Adipocyte (in vitro differentiated cells): ENCODE measurements at regions not wholly inside any gene's neighbourhood (a gene's known extent, or its start where the extent isn't known, plus 50 kb on each side); places are given as distances from the start of the nearest gene placed in this dataset.
"Not testable (repeated sequence)": the region's sequence is repeated elsewhere in the genome, so short reads cannot be mapped to it uniquely, and the experiment has no call there.

Experiments
- DNase-seq: peaks from one replicate; pipeline ENCODE4 v3.0.0-alpha.2; 2015; ENCODE audit warnings: low read depth
- H3K27me3 ChIP-seq: replicated peaks from 2 replicates; pipeline ENCODE4 v1.7.0; 2013; ENCODE audit warnings: mild to moderate bottlenecking, low read length, moderate library complexity; ENCODE audit not compliant: control insufficient read depth, insufficient read depth
- H3K36me3 ChIP-seq: 2 replicates; pipeline ENCODE4 v1.7.0; 2013; ENCODE audit warnings: low read length, mild to moderate bottlenecking, moderate library complexity; ENCODE audit not compliant: control insufficient read depth, insufficient read depth, severe bottlenecking
- H3K4me1 ChIP-seq: 2 replicates; pipeline ENCODE4 v1.7.0; 2013; ENCODE audit warnings: mild to moderate bottlenecking, low read length, moderate library complexity; ENCODE audit not compliant: control insufficient read depth, insufficient read depth
- H3K4me3 ChIP-seq: 2 replicates; pipeline ENCODE4 v1.7.0; 2013; ENCODE audit warnings: mild to moderate bottlenecking, low read length, moderate library complexity
- H3K9ac ChIP-seq: 2 replicates; pipeline ENCODE4 v1.7.0; 2013; ENCODE audit warnings: mild to moderate bottlenecking, low read length, moderate library complexity
- H3K9me3 ChIP-seq: 2 replicates; pipeline ENCODE4 v1.7.0; 2013; ENCODE audit warnings: mild to moderate bottlenecking, low read length, moderate library complexity; ENCODE audit not compliant: control insufficient read depth

- H3K36me3 ChIP-seq: peaks cover 22% of the 10 kb centered on the region
- H3K27me3 ChIP-seq, H3K4me1 ChIP-seq, H3K9me3 ChIP-seq, H3K9ac ChIP-seq, H3K4me3 ChIP-seq, DNase-seq: not testable (repeated sequence)
Measured at GRCh38 chr17:64791691-64792090, 127.6 kb downstream of the LRRC37A3 start.

DNA sequence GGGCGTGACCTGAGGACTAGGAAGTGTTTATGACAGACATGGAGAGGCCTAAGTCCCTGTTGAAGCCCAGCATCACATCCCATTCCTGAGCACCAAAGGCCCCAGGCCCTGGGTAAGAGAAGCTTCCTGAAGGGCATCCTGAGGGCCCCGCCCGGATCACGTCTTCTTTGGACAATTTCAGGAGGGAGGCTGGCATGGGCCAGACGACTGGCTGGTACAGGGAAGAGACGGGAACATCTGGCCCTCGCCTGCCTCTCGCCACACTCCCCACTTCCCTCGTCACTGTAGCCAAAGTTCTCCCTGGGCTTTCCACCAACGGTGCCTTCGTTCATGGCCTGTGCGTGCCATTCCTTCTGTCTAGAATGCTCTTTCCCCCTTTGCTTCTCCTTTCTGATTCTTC lies 128.1 kb downstream of the LRRC37A3 start:
- not testable (repeated sequence) for H3K9ac ChIP-seq, H3K9me3 ChIP-seq, H3K4me3 ChIP-seq, DNase-seq, H3K4me1 ChIP-seq, H3K27me3 ChIP-seq
- peaks cover 25% of the 10 kb centered on the region for H3K36me3 ChIP-seq

GRCh38 chr17:64790690-64791089 lies 128.6 kb upstream of the SMURF2 start:
- H3K4me1 ChIP-seq, H3K9ac ChIP-seq, H3K27me3 ChIP-seq, DNase-seq, H3K9me3 ChIP-seq, H3K4me3 ChIP-seq: not testable (repeated sequence)
- H3K36me3 ChIP-seq: peaks cover 30% of the 10 kb centered on the region

- DNase-seq, H3K9me3 ChIP-seq, H3K9ac ChIP-seq, H3K4me1 ChIP-seq, H3K27me3 ChIP-seq, H3K4me3 ChIP-seq: not testable (repeated sequence)
- peaks cover 35% of the 10 kb centered on the region for H3K36me3 ChIP-seq
Measured at GRCh38 chr17:64790193-64790592, 128.1 kb upstream of the SMURF2 start.

DNA sequence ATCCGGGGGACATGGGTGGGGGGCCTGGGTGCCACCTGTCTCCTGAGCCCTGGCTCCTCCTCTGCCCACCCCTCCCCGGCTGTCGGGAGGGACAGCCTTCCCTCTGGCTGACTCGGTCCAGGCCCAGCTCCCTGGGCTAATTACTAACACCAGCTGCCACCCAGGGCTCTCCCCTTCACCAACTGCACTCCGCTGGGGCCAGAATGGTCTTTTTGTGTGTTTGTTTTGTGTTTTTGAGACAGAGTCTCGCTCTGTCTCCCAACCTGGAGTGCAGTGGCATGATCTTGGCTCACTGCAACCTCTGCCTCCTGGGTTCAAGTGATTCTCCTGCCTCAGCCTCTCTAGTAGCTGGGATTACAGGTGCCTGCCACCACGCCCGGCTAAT lies 126.9 kb upstream of the SMURF2 start:
- not testable (repeated sequence) for H3K4me1 ChIP-seq, H3K9me3 ChIP-seq, H3K27me3 ChIP-seq, H3K9ac ChIP-seq, H3K4me3 ChIP-seq, DNase-seq
- peaks cover 46% of the 10 kb centered on the region for H3K36me3 ChIP-seq

GRCh38 chr17:64788286-64789060 lies 126.4 kb upstream of the SMURF2 start:
- H3K9ac ChIP-seq: no peak overlapping the region
- H3K27me3 ChIP-seq: no peaks in the 10 kb centered on the region
- peaks cover 2% of the 10 kb centered on the region for H3K4me1 ChIP-seq
- peaks cover 52% of the 10 kb centered on the region for H3K36me3 ChIP-seq
- H3K4me3 ChIP-seq: no peak overlapping the region
- no peak for DNase-seq
- no peaks in the 10 kb centered on the region for H3K9me3 ChIP-seq

GRCh38 chr17:64787921-64788271 lies 125.8 kb upstream of the SMURF2 start:
- Histone ChIP-seq H3K4me1 (peaks cover 1% of the 10 kb centered on the region), H3K9me3 (no peaks in the 10 kb centered on the region), H3K27me3 (no peaks in the 10 kb centered on the region), H3K36me3 (peaks cover 55% of the 10 kb centered on the region), H3K4me3 (no peak overlapping the region), H3K9ac (no peak overlapping the region)
- no peak for DNase-seq

GRCh38 chr17:64787255-64787920 lies 125.3 kb upstream of the SMURF2 start:
- no peak for DNase-seq

GRCh38 chr17:64786337-64786736 lies 124.2 kb upstream of the SMURF2 start:
- Histone ChIP-seq H3K4me1 (no peaks in the 10 kb centered on the region), H3K36me3 (peaks cover 51% of the 10 kb centered on the region), H3K4me3 (no peak overlapping the region), H3K27me3 (no peaks in the 10 kb centered on the region), H3K9me3 (no peaks in the 10 kb centered on the region), H3K9ac (no peak overlapping the region)
- DNase-seq: no peak

More at GRCh38 chr17:64787255-64787920, 125.3 kb upstream of the SMURF2 start:
- H3K27me3 ChIP-seq: no peaks in the 10 kb centered on the region
- H3K9ac ChIP-seq: no peak overlapping the region
- H3K4me3 ChIP-seq: no peak overlapping the region
- no peaks in the 10 kb centered on the region for H3K4me1 ChIP-seq
- no peaks in the 10 kb centered on the region for H3K9me3 ChIP-seq
- H3K36me3 ChIP-seq: peaks cover 54% of the 10 kb centered on the region

DNA sequence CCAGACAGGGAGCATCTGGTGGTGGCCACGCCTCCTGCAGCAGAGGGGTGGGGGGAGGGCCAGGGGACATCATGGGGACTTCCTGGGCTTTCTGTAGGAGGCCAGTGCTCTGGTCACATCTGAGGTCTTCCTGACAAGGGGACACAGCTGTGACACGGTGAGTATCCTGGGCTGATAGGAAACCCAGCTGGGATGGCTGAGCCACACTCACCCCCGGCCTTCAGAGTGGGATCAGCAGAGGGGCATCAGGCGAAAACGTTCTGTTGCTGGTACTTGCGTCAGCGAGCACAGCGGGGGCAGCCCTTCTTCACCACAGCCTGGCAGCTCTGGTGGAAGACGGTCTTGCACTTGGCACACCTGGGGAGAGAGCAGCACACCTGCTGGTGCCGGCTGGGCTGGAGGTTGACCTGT lies 122.9 kb upstream of the SMURF2 start:
- H3K4me1 ChIP-seq: peaks cover 2% of the 10 kb centered on the region
- DNase-seq: no peak
- H3K27me3 ChIP-seq: no peaks in the 10 kb centered on the region
- H3K9me3 ChIP-seq: no peaks in the 10 kb centered on the region
- peaks cover 51% of the 10 kb centered on the region for H3K36me3 ChIP-seq
- H3K9ac ChIP-seq: no peak overlapping the region
- no peak overlapping the region for H3K4me3 ChIP-seq

DNA sequence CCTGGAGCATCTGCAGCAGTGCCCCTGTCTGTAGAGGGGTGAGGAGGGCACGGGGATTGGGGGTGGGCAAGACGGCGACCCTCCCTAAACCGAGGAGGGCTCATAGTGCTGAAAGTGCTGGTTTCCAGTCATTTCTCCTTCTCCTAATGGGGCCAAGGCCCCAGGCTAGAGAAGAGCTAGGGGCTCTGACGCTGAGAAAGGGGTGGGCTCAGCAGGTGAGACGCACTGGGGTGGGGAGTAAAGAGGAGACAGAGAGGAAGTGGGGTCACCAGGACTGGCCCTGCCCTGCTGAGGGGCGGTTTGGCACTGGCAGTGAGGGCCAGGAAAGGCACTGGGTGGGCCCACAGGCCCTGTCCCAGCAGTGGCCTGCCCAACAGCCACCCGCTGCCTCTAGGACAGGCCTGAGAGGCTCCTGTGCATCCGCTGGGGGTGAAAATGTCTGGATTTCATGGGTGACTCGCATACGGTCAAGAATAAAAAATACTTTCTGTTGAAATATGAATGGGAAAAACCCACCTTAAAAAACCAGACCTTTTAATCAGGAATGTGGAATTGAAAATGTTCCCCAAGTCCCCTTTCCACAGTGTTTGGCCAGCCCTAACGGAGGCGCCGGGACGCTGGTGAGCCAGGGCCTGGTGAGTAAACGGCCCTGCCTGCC lies 122.4 kb upstream of the SMURF2 start:
- no peak overlapping the region for H3K4me3 ChIP-seq
- no peak for DNase-seq

More for the DNA sequence above, 122.4 kb upstream of the SMURF2 start:
- Histone ChIP-seq H3K4me1 (peaks cover 2% of the 10 kb centered on the region), H3K36me3 (peaks cover 51% of the 10 kb centered on the region), H3K27me3 (no peaks in the 10 kb centered on the region), H3K9me3 (no peaks in the 10 kb centered on the region), H3K9ac (no peak overlapping the region)
